H9 (cell line): ENCODE measurements at regions not wholly inside any gene's neighbourhood (a gene's known extent, or its start where the extent isn't known, plus 50 kb on each side); places are given as distances from the start of the nearest gene placed in this dataset.

Experiments
- DNase-seq: peaks from one replicate; pipeline ENCODE4 v3.0.0-alpha.2; 2017
- H2AFZ ChIP-seq: one replicate; pipeline ENCODE4 v1.6.1; 2013; ENCODE audit warnings: mild to moderate bottlenecking, low read length, control low read depth, moderate library complexity
- H2AK5ac ChIP-seq: 2 replicates; pipeline ENCODE4 v1.6.1; 2013; ENCODE audit warnings: low read length, control low read depth, mixed read lengths; ENCODE audit not compliant: insufficient read length
- H2BK120ac ChIP-seq: one replicate; pipeline ENCODE4 v1.6.1; 2013; ENCODE audit warnings: low read depth, mild to moderate bottlenecking, low read length, control low read depth, inconsistent platforms; ENCODE audit not compliant: poor library complexity, severe bottlenecking
- H2BK12ac ChIP-seq: 2 replicates; pipeline ENCODE4 v1.6.1; 2013; ENCODE audit warnings: low read length, control low read depth, mixed read lengths, low read depth; ENCODE audit not compliant: insufficient read length
- H2BK15ac ChIP-seq: 2 replicates; pipeline ENCODE4 v1.6.1; 2013; ENCODE audit warnings: low read depth, low read length, control low read depth
- H2BK20ac ChIP-seq: one replicate; pipeline ENCODE4 v1.6.1; 2013; ENCODE audit warnings: low read depth, mild to moderate bottlenecking, low read length, control low read depth, inconsistent platforms; ENCODE audit not compliant: poor library complexity, severe bottlenecking
- H2BK5ac ChIP-seq: 2 replicates; pipeline ENCODE4 v1.6.1; 2013; ENCODE audit warnings: low read length, control low read depth, mixed read lengths; ENCODE audit not compliant: insufficient read length
- H3K14ac ChIP-seq: 2 replicates; pipeline ENCODE4 v1.6.1; 2013; ENCODE audit warnings: low read length, control low read depth; ENCODE audit not compliant: insufficient read depth
- H3K18ac ChIP-seq: 2 replicates; pipeline ENCODE4 v1.6.1; 2013; ENCODE audit warnings: low read depth, mild to moderate bottlenecking, mixed read lengths, low read length, control low read depth; ENCODE audit not compliant: insufficient read length
- H3K23ac ChIP-seq: 2 replicates; pipeline ENCODE4 v1.6.1; 2013; ENCODE audit warnings: low read length, control low read depth, mixed read lengths, low read depth; ENCODE audit not compliant: insufficient read length
- H3K23me2 ChIP-seq: 2 replicates; pipeline ENCODE4 v1.6.1; 2013; ENCODE audit warnings: low read depth, mild to moderate bottlenecking, mixed read lengths, low read length, control low read depth; ENCODE audit not compliant: insufficient read length, poor library complexity, severe bottlenecking
- H3K27ac ChIP-seq: 2 replicates; pipeline ENCODE4 v1.5.1; 2013; ENCODE audit warnings: low read length, control low read depth, mixed read lengths, low read depth; ENCODE audit not compliant: insufficient read length
- H3K27me3 ChIP-seq: 2 replicates; pipeline ENCODE4 v1.6.1; 2013; ENCODE audit warnings: low read length, control low read depth, inconsistent platforms; ENCODE audit not compliant: insufficient read depth
- H3K4ac ChIP-seq: 2 replicates; pipeline ENCODE4 v1.6.1; 2013; ENCODE audit warnings: low read depth, mild to moderate bottlenecking, control low read depth, inconsistent platforms, low read length, moderate library complexity
- H3K4me1 ChIP-seq: 2 replicates; pipeline ENCODE4 v1.6.1; 2013; ENCODE audit warnings: low read length, control low read depth, inconsistent platforms; ENCODE audit not compliant: insufficient read depth
- H3K4me2 ChIP-seq: 2 replicates; pipeline ENCODE4 v1.6.1; 2013; ENCODE audit warnings: low read length, control low read depth, mixed read lengths; ENCODE audit not compliant: insufficient read length, insufficient read depth
- H3K56ac ChIP-seq: 2 replicates; pipeline ENCODE4 v1.6.1; 2013; ENCODE audit warnings: low read depth, mild to moderate bottlenecking, mixed read lengths, low read length, control low read depth; ENCODE audit not compliant: insufficient read length
- H3K79me1 ChIP-seq: 2 replicates; pipeline ENCODE4 v1.6.1; 2013; ENCODE audit warnings: low read depth, mild to moderate bottlenecking, moderate library complexity, low read length, control low read depth, inconsistent platforms; ENCODE audit not compliant: insufficient read depth, poor library complexity, severe bottlenecking
- H3K79me2 ChIP-seq: 2 replicates; pipeline ENCODE4 v1.6.1; 2013; ENCODE audit warnings: low read length, control low read depth, inconsistent platforms; ENCODE audit not compliant: insufficient read depth
- H3K9ac ChIP-seq: 2 replicates; pipeline ENCODE4 v1.6.1; 2013; ENCODE audit warnings: low read length, control low read depth, mixed read lengths; ENCODE audit not compliant: insufficient read length; ENCODE audit errors: extremely low read depth
- H3K9me3 ChIP-seq: one replicate; pipeline ENCODE4 v1.6.1; 2013; ENCODE audit warnings: low read depth, low read length, inconsistent platforms; ENCODE audit not compliant: control insufficient read depth
- H3T11ph ChIP-seq: one replicate; pipeline ENCODE4 v1.6.1; 2013; ENCODE audit warnings: mild to moderate bottlenecking, low read length, control low read depth, inconsistent platforms
- H4K20me1 ChIP-seq: one replicate; pipeline ENCODE4 v1.6.1; 2013; ENCODE audit not compliant: control insufficient read depth, insufficient read length, insufficient read depth
- H4K5ac ChIP-seq: 2 replicates; pipeline ENCODE4 v1.6.1; 2013; ENCODE audit warnings: low read depth, mild to moderate bottlenecking, mixed read lengths, low read length, control low read depth; ENCODE audit not compliant: insufficient read length
- H4K8ac ChIP-seq: replicated peaks from 2 replicates; pipeline ENCODE4 v1.6.1; 2013; ENCODE audit warnings: low read length, control low read depth, mixed read lengths, low read depth; ENCODE audit not compliant: insufficient read length
- H4K91ac ChIP-seq: 2 replicates; pipeline ENCODE4 v1.6.1; 2013; ENCODE audit warnings: low read depth, mild to moderate bottlenecking, moderate library complexity, mixed read lengths, low read length, control low read depth; ENCODE audit not compliant: insufficient read length
- H3K27ac Mint-ChIP-seq, 3 experiments: 2 replicates in 2 of 3; 3 replicates in 1 of 3; pipeline ENCODE4 v1.8.0; 2020 to 2021; ENCODE audit warnings: mixed read lengths in 3 of 3, mild to moderate bottlenecking in 1 of 3, moderate library complexity in 1 of 3
- H3K27me3 Mint-ChIP-seq: 2 replicates; pipeline ENCODE4 v1.8.0; 2021; ENCODE audit warnings: low read depth, mild to moderate bottlenecking, moderate library complexity, mixed read lengths
- H3K36me3 Mint-ChIP-seq, 3 experiments: 2 replicates in 2 of 3; 3 replicates in 1 of 3; pipeline ENCODE4 v1.8.0; 2020 to 2021; ENCODE audit warnings: low read depth in 3 of 3, mixed read lengths in 3 of 3; ENCODE audit not compliant: insufficient read depth in 1 of 3
- H3K4me1 Mint-ChIP-seq, 2 experiments: 2 replicates each; pipeline ENCODE4 v1.8.0; 2020; ENCODE audit warnings: mixed read lengths in 2 of 2
- H3K4me3 Mint-ChIP-seq, 2 experiments: 2 replicates in 1 of 2; 3 replicates in 1 of 2; pipeline ENCODE4 v1.8.0; 2020 to 2021; ENCODE audit warnings: mild to moderate bottlenecking in 2 of 2, mixed read lengths in 2 of 2, moderate library complexity in 1 of 2
- H3K9me3 Mint-ChIP-seq, 2 experiments: 2 replicates in 1 of 2; 3 replicates in 1 of 2; pipeline ENCODE4 v1.8.0; 2020; ENCODE audit warnings: mild to moderate bottlenecking in 2 of 2, mixed read lengths in 2 of 2, moderate library complexity in 1 of 2
- TF ChIP-seq, protein P1 (sequence below): fragments of 200-600 bp; sonication (generic); conservative IDR thresholded peaks from 3 replicates; pipeline ENCODE4 v1.8.0; 2021; ENCODE audit warnings: antibody characterized with exemption, mild to moderate bottlenecking

DNA sequence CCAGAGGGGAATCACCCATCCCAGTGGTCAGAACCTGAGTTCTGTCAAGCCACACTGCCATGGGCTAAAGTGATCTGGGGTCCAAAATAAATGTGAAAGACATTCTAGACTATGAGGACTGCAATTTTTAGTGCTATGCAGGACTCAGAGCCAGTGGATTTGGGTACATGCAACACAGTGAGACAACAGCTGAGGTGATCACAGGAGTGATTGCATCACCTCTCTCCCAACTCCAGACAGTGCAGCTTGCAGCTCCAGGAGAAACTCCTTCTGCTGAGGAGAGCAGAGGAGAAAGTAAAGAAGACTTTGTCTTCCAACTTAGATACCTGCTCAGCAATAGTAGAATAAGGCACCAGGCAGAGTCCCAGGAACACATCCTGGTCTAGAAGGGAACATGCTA, 682.0 kb upstream of the POT1 start:
- H3K14ac ChIP-seq = no peak overlapping the region; the same call in 1 of the 2 replicates
- TF ChIP-seq, protein P1, sequence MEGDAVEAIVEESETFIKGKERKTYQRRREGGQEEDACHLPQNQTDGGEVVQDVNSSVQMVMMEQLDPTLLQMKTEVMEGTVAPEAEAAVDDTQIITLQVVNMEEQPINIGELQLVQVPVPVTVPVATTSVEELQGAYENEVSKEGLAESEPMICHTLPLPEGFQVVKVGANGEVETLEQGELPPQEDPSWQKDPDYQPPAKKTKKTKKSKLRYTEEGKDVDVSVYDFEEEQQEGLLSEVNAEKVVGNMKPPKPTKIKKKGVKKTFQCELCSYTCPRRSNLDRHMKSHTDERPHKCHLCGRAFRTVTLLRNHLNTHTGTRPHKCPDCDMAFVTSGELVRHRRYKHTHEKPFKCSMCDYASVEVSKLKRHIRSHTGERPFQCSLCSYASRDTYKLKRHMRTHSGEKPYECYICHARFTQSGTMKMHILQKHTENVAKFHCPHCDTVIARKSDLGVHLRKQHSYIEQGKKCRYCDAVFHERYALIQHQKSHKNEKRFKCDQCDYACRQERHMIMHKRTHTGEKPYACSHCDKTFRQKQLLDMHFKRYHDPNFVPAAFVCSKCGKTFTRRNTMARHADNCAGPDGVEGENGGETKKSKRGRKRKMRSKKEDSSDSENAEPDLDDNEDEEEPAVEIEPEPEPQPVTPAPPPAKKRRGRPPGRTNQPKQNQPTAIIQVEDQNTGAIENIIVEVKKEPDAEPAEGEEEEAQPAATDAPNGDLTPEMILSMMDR = no peak
- no peak overlapping the region for H2AFZ ChIP-seq
- H3K79me1 ChIP-seq = no peaks in the 10 kb centered on the region
- H4K91ac ChIP-seq = no peak overlapping the region
- no peak overlapping the region for H3K18ac ChIP-seq
- H2BK20ac ChIP-seq = no peak overlapping the region
- H3K9me3 ChIP-seq = no peaks in the 10 kb centered on the region
- H2BK120ac ChIP-seq = no peak overlapping the region
- H3K4ac ChIP-seq = no peak overlapping the region
- no peak overlapping the region for H2BK15ac ChIP-seq
- Mint-ChIP-seq H3K9me3 (no peaks in the 10 kb centered on the region; a peak in 1 of 5 replicates), H3K4me1 (no peaks in the 10 kb centered on the region), H3K27ac (no peak overlapping the region), H3K4me3 (no peak overlapping the region), H3K27me3 (no peaks in the 10 kb centered on the region), H3K36me3 (peaks cover 0 to 3% (median 1%) of the 10 kb centered on the region in 3 experiments; a peak in 2 of 7 replicates)
- no peaks in the 10 kb centered on the region for H3K4me1 ChIP-seq
- no peaks in the 10 kb centered on the region for H4K20me1 ChIP-seq
- no peak overlapping the region for H3K27ac ChIP-seq
- no peak for DNase-seq
- H3K27me3 ChIP-seq = no peaks in the 10 kb centered on the region
- H4K8ac ChIP-seq = no peak overlapping the region
- H3K23me2 ChIP-seq = no peaks in the 10 kb centered on the region
- H3K79me2 ChIP-seq = no peaks in the 10 kb centered on the region
- no peak overlapping the region for H2AK5ac ChIP-seq
- H2BK5ac ChIP-seq = no peak overlapping the region
- no peak overlapping the region for H3T11ph ChIP-seq
- H4K5ac ChIP-seq = no peak overlapping the region
- H3K4me2 ChIP-seq = no peak overlapping the region
- H2BK12ac ChIP-seq = no peak overlapping the region
- no peak overlapping the region for H3K56ac ChIP-seq
- H3K23ac ChIP-seq = no peak overlapping the region
- no peak overlapping the region for H3K9ac ChIP-seq
